ENCODE measurements at regions not wholly inside any gene's neighbourhood (a gene's known extent, or its start where the extent isn't known, plus 50 kb on each side); places are given as distances from the start of the nearest gene placed in this dataset.

DNA sequence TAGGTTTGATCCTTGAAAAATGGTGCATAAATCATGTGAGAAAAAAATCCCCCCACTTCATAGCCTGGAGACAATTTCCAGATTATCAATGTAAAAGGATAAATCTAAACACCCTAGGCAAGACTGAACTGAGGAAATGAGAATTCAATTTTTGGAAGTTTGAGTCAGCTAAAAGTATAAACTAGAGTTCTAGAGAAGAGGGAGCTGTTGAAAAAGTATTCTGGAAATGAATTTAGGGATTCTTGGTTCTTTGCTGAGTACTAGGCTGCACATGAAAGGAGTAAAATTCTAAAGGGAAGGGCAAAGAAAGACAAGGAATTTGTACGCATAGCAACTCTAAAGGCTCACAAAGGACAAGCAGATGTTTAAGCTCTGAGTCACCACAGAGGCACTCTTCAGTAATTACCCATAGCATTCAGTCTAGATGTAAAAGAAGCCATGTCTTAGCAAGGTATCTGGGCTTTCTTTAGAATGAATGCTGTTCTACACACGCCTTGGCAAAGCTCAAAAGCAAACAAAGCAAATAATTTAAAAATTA lies 896.5 kb downstream of the PDHA2 start:
- TF ChIP-seq ISL1 (CRISPR knock-in tag; IDR thresholded peaks at IDR 0.05) (peak; percentile 41; the same call in 1 of the 2 replicates), OSR1 (CRISPR knock-in tag; IDR thresholded peaks at IDR 0.05) (no peak), TCF4 (CRISPR knock-in tag; IDR thresholded peaks at IDR 0.05; ENCODE audit: borderline replicate concordance) (no peak), RARB (CRISPR knock-in tag; IDR thresholded peaks at IDR 0.05) (no peak), GLIS3 (CRISPR knock-in tag; IDR thresholded peaks at IDR 0.05) (no peak), ESRRG (CRISPR knock-in tag; IDR thresholded peaks at IDR 0.05) (no peak)
- ATAC-seq: peak; percentile 97

DNA sequence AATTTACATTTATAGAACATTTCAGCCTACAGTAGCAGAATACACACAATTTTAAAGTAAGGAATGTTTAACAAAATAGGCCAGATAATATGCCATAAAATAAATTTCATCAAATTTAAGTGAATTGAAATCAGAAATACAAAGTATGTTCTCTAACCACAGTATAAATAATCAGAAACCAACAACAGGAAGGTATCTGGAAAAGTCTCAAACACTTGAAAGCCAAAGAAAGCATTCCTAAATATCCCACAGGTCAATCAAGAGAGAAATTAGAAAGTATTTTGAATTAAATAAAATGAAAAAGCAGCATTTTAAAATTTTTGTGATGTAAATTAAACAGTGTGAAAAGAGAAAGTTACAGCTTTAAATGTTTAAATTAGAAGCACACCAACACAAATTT lies 899.2 kb downstream of the PDHA2 start:
- TF ChIP-seq, protein P1, sequence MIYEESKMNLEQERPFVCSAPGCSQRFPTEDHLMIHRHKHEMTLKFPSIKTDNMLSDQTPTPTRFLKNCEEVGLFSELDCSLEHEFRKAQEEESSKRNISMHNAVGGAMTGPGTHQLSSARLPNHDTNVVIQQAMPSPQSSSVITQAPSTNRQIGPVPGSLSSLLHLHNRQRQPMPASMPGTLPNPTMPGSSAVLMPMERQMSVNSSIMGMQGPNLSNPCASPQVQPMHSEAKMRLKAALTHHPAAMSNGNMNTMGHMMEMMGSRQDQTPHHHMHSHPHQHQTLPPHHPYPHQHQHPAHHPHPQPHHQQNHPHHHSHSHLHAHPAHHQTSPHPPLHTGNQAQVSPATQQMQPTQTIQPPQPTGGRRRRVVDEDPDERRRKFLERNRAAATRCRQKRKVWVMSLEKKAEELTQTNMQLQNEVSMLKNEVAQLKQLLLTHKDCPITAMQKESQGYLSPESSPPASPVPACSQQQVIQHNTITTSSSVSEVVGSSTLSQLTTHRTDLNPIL (CRISPR knock-in tag; IDR thresholded peaks at IDR 0.05; ENCODE audit: low read depth): no peak
- TF ChIP-seq, protein P2, sequence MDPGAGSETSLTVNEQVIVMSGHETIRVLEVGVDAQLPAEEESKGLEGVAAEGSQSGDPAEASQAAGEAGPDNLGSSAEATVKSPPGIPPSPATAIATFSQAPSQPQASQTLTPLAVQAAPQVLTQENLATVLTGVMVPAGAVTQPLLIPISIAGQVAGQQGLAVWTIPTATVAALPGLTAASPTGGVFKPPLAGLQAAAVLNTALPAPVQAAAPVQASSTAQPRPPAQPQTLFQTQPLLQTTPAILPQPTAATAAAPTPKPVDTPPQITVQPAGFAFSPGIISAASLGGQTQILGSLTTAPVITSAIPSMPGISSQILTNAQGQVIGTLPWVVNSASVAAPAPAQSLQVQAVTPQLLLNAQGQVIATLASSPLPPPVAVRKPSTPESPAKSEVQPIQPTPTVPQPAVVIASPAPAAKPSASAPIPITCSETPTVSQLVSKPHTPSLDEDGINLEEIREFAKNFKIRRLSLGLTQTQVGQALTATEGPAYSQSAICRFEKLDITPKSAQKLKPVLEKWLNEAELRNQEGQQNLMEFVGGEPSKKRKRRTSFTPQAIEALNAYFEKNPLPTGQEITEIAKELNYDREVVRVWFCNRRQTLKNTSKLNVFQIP (CRISPR knock-in tag; IDR thresholded peaks at IDR 0.05; ENCODE audit: borderline replicate concordance, low read depth): no peak
- TF ChIP-seq ZNF565 (CRISPR knock-in tag; conservative IDR thresholded peaks at IDR 0.05; ENCODE audit: low read depth) (no peak), ZNF70 (CRISPR knock-in tag; IDR thresholded peaks at IDR 0.05) (no peak), ZNF8 (CRISPR knock-in tag; IDR thresholded peaks at IDR 0.05) (no peak), CSDC2 (CRISPR knock-in tag; IDR thresholded peaks at IDR 0.05) (no peak), TCF4 (CRISPR knock-in tag; IDR thresholded peaks at IDR 0.05; ENCODE audit: borderline replicate concordance) (no peak), PPARA (CRISPR knock-in tag; IDR thresholded peaks at IDR 0.05; ENCODE audit: borderline replicate concordance) (no peak), BACH2 (CRISPR knock-in tag; IDR thresholded peaks at IDR 0.05; ENCODE audit: borderline replicate concordance) (no peak), ZFP3 (CRISPR knock-in tag; IDR thresholded peaks at IDR 0.05) (no peak), ESRRG (CRISPR knock-in tag; IDR thresholded peaks at IDR 0.05) (no peak), RARB (CRISPR knock-in tag; IDR thresholded peaks at IDR 0.05) (no peak), ZFP30 (CRISPR knock-in tag; IDR thresholded peaks at IDR 0.05) (no peak)
- TF ChIP-seq, protein P3, sequence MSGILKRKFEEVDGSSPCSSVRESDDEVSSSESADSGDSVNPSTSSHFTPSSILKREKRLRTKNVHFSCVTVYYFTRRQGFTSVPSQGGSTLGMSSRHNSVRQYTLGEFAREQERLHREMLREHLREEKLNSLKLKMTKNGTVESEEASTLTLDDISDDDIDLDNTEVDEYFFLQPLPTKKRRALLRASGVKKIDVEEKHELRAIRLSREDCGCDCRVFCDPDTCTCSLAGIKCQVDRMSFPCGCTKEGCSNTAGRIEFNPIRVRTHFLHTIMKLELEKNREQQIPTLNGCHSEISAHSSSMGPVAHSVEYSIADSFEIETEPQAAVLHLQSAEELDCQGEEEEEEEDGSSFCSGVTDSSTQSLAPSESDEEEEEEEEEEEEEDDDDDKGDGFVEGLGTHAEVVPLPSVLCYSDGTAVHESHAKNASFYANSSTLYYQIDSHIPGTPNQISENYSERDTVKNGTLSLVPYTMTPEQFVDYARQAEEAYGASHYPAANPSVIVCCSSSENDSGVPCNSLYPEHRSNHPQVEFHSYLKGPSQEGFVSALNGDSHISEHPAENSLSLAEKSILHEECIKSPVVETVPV (CRISPR knock-in tag; IDR thresholded peaks at IDR 0.05): no peak
- TF ChIP-seq, protein P4, sequence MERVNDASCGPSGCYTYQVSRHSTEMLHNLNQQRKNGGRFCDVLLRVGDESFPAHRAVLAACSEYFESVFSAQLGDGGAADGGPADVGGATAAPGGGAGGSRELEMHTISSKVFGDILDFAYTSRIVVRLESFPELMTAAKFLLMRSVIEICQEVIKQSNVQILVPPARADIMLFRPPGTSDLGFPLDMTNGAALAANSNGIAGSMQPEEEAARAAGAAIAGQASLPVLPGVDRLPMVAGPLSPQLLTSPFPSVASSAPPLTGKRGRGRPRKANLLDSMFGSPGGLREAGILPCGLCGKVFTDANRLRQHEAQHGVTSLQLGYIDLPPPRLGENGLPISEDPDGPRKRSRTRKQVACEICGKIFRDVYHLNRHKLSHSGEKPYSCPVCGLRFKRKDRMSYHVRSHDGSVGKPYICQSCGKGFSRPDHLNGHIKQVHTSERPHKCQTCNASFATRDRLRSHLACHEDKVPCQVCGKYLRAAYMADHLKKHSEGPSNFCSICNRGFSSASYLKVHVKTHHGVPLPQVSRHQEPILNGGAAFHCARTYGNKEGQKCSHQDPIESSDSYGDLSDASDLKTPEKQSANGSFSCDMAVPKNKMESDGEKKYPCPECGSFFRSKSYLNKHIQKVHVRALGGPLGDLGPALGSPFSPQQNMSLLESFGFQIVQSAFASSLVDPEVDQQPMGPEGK (CRISPR knock-in tag; IDR thresholded peaks at IDR 0.05; ENCODE audit: borderline replicate concordance): no peak
- TF ChIP-seq, protein P5, sequence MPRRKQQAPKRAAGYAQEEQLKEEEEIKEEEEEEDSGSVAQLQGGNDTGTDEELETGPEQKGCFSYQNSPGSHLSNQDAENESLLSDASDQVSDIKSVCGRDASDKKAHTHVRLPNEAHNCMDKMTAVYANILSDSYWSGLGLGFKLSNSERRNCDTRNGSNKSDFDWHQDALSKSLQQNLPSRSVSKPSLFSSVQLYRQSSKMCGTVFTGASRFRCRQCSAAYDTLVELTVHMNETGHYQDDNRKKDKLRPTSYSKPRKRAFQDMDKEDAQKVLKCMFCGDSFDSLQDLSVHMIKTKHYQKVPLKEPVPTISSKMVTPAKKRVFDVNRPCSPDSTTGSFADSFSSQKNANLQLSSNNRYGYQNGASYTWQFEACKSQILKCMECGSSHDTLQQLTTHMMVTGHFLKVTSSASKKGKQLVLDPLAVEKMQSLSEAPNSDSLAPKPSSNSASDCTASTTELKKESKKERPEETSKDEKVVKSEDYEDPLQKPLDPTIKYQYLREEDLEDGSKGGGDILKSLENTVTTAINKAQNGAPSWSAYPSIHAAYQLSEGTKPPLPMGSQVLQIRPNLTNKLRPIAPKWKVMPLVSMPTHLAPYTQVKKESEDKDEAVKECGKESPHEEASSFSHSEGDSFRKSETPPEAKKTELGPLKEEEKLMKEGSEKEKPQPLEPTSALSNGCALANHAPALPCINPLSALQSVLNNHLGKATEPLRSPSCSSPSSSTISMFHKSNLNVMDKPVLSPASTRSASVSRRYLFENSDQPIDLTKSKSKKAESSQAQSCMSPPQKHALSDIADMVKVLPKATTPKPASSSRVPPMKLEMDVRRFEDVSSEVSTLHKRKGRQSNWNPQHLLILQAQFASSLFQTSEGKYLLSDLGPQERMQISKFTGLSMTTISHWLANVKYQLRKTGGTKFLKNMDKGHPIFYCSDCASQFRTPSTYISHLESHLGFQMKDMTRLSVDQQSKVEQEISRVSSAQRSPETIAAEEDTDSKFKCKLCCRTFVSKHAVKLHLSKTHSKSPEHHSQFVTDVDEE (CRISPR knock-in tag; IDR thresholded peaks at IDR 0.05): no peak
- no peak for ATAC-seq

DNA sequence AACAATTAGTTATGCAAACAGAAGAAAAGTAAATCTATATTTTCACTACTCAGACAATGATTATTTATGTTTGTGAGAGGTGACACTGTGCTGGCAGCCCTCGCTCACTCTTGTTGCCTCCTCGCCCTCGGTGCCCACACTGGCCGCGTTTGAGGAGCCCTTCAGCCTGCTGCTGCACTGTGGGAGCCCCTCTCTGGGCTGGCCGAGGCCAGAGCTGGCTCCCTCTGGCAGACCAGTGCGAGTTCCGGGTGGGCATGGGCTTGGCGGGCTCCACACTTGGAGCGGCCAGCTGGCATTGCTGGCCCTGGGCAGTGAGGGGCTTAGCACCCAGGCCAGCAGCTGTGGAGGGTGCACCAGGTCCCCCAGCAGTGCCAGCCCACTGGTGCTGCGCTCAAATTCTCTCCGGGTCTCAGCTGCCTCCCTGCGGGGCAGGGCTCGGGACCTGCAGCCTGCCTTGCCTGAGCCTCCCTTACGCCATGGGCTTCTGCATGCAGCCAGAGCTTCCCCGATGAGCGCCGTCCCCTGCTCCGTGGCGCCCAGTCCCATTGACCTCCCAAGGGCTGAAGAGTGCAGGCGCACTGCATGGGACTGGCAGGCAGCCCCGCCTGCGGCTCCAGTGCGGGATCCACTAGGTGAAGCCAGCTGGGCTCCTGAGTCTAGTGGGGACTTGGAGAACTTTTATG lies 902.6 kb downstream of the PDHA2 start:
- no peak for ATAC-seq
- TF ChIP-seq RARB (CRISPR knock-in tag; IDR thresholded peaks at IDR 0.05) (no peak), OSR1 (CRISPR knock-in tag; IDR thresholded peaks at IDR 0.05) (no peak)
- TF ChIP-seq, protein P5 (CRISPR knock-in tag; IDR thresholded peaks at IDR 0.05): no peak
- TF ChIP-seq, protein P3 (CRISPR knock-in tag; IDR thresholded peaks at IDR 0.05): no peak
